Activated CD4-positive, alpha-beta T cell treated with anti-CD3 and anti-CD28 coated beads, Interleukin-10, Interleukin-2, amounts not matched to agents 100 ng/mL and 50 ng/mL, durations not matched to agents 16 hours and 8 hours (primary cell): ENCODE measurements at regions not wholly inside any gene's neighbourhood (a gene's known extent, or its start where the extent isn't known, plus 50 kb on each side); places are given as distances from the start of the nearest gene placed in this dataset.
"Not testable (repeated sequence)": the region's sequence is repeated elsewhere in the genome, so short reads cannot be mapped to it uniquely, and the experiment has no call there.

Experiments
- DNase-seq: peaks from one replicate; pipeline ENCODE4 v3.0.0-alpha.2; 2020

- no peak for DNase-seq
These were observed 133.8 kb upstream of the CLEC14A start for GRCh38 chr14:38389681-38390080.

- no peak for DNase-seq
These were observed 131.9 kb upstream of the CLEC14A start for GRCh38 chr14:38387821-38388220.

GRCh38 chr14:38385836-38386235 lies 129.9 kb upstream of the CLEC14A start:
- no peak for DNase-seq

GRCh38 chr14:38385343-38385742 lies 129.4 kb upstream of the CLEC14A start:
- no peak for DNase-seq

GRCh38 chr14:38384741-38385140 lies 128.8 kb upstream of the CLEC14A start:
- no peak for DNase-seq

GRCh38 chr14:38367922-38368321 lies 112.0 kb upstream of the CLEC14A start:
- DNase-seq, result no peak

GRCh38 chr14:38366374-38366773 lies 110.5 kb upstream of the CLEC14A start:
- no peak for DNase-seq

- no peak for DNase-seq
These were observed 107.3 kb upstream of the CLEC14A start for GRCh38 chr14:38363217-38363616.

- DNase-seq, result no peak
These were observed 101.7 kb upstream of the CLEC14A start for GRCh38 chr14:38357557-38357956.

- not testable (repeated sequence) for DNase-seq
These were observed 99.6 kb upstream of the CLEC14A start for GRCh38 chr14:38355473-38355872.

GRCh38 chr14:38350102-38350501 lies 94.2 kb upstream of the CLEC14A start:
- no peak for DNase-seq

- DNase-seq, result no peak
These were observed 86.9 kb upstream of the CLEC14A start for GRCh38 chr14:38342803-38343202.

GRCh38 chr14:38339696-38340095 lies 83.8 kb upstream of the CLEC14A start:
- DNase-seq, result no peak

GRCh38 chr14:38336298-38336697 lies 80.4 kb upstream of the CLEC14A start:
- no peak for DNase-seq

- DNase-seq, result no peak
These were observed 74.4 kb upstream of the CLEC14A start for GRCh38 chr14:38330275-38330674.

- DNase-seq, result no peak
These were observed 73.4 kb upstream of the CLEC14A start for GRCh38 chr14:38329246-38329645.

- no peak for DNase-seq
These were observed 61.0 kb upstream of the CLEC14A start for GRCh38 chr14:38316922-38317321.

- no peak for DNase-seq
These were observed 55.8 kb upstream of the CLEC14A start for GRCh38 chr14:38311655-38312054.

GRCh38 chr14:38310420-38310995 lies 54.6 kb upstream of the CLEC14A start:
- DNase-seq, result no peak

- DNase-seq, result no peak
These were observed 53.8 kb upstream of the CLEC14A start for GRCh38 chr14:38309522-38310277.
